Activated CD8-positive, alpha-beta T cell treated with anti-CD3 and anti-CD28 coated beads for 36 hours (primary cell): ENCODE measurements at regions not wholly inside any gene's neighbourhood (a gene's known extent, or its start where the extent isn't known, plus 50 kb on each side); places are given as distances from the start of the nearest gene placed in this dataset.

Experiments
- ATAC-seq: fragments of 200-7000 bp; cut with Tn5 transposase; one replicate; pipeline ENCODE4 v1.10.0; 2021; ENCODE audit warnings: mild to moderate bottlenecking, moderate library complexity
- CTCF ChIA-PET: fragments of 350-600 bp; sonication (Branson Sonifier 250); formaldehyde crosslinking; loops from one replicate; lab custom pipeline; 2021; ENCODE audit warnings: antibody characterized with exemption; lab: Charles Lee
- POLR2A ChIA-PET: fragments of 350-600 bp; sonication (Branson Sonifier 250); formaldehyde crosslinking; loops from one replicate; lab custom pipeline; 2021; ENCODE audit warnings: antibody characterized with exemption; lab: Charles Lee
- DNase-seq: peaks from one replicate; pipeline ENCODE4 v3.0.0-alpha.2; 2020
- H3K27ac Mint-ChIP-seq: one replicate; pipeline ENCODE4 v1.8.0; 2021; ENCODE audit warnings: mild to moderate bottlenecking, mixed read lengths
- H3K27me3 Mint-ChIP-seq: one replicate; pipeline ENCODE4 v1.8.0; 2021; ENCODE audit warnings: mixed read lengths
- H3K36me3 Mint-ChIP-seq: one replicate; pipeline ENCODE4 v1.8.0; 2021; ENCODE audit warnings: low read depth, mixed read lengths
- H3K4me1 Mint-ChIP-seq: one replicate; pipeline ENCODE4 v1.8.0; 2021; ENCODE audit warnings: low read depth, mixed read lengths
- H3K4me3 Mint-ChIP-seq: one replicate; pipeline ENCODE4 v1.8.0; 2021; ENCODE audit warnings: mild to moderate bottlenecking, moderate library complexity, mixed read lengths
- H3K9me3 Mint-ChIP-seq: one replicate; pipeline ENCODE4 v1.8.0; 2021; ENCODE audit warnings: mixed read lengths
- intact Hi-C: fragments of 100-400 bp; cut with micrococcal nuclease; formaldehyde crosslinking; loops from one replicate; pipeline ENCODE4 v1.10.0; 2022
- TF ChIP-seq, protein P1 (sequence below): fragments of 200-600 bp; IDR thresholded peaks from one replicate; pipeline ENCODE4 v1.8.0; 2022; ENCODE audit warnings: antibody characterized with exemption, mild to moderate bottlenecking

DNA sequence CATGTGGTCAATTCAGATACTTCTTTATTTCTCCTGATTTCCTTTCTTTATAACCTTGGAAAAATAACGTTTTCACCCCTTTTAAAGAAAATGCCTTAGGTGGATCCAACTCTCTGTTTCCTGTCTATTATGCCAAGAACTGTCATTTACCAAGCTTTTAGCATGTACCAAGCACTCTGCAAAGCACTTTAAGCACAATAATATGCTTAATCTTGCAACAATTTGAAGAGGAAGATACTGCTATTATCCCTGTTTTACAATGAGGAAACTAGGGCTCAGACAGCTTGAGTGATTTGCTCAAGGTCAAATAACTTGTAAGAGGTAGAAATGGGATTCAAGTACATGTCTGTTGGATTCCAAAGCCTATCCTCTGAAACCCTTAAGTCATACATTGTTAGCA lies 224.8 kb upstream of the IL12B start:
- CTCF ChIA-PET, result no interaction called here
- H3K27me3 Mint-ChIP-seq, result peaks cover 3% of the 10 kb centered on the region
- DNase-seq, result no peak
- no peak overlapping the region for H3K27ac Mint-ChIP-seq
- no peaks in the 10 kb centered on the region for H3K9me3 Mint-ChIP-seq
- no peaks in the 10 kb centered on the region for H3K4me1 Mint-ChIP-seq
- ATAC-seq, result no peak
- H3K36me3 Mint-ChIP-seq, result no peaks in the 10 kb centered on the region
- intact Hi-C loops, result no loop called here
- TF ChIP-seq, protein P1, sequence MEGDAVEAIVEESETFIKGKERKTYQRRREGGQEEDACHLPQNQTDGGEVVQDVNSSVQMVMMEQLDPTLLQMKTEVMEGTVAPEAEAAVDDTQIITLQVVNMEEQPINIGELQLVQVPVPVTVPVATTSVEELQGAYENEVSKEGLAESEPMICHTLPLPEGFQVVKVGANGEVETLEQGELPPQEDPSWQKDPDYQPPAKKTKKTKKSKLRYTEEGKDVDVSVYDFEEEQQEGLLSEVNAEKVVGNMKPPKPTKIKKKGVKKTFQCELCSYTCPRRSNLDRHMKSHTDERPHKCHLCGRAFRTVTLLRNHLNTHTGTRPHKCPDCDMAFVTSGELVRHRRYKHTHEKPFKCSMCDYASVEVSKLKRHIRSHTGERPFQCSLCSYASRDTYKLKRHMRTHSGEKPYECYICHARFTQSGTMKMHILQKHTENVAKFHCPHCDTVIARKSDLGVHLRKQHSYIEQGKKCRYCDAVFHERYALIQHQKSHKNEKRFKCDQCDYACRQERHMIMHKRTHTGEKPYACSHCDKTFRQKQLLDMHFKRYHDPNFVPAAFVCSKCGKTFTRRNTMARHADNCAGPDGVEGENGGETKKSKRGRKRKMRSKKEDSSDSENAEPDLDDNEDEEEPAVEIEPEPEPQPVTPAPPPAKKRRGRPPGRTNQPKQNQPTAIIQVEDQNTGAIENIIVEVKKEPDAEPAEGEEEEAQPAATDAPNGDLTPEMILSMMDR, result no peak
- H3K4me3 Mint-ChIP-seq, result no peak overlapping the region
- POLR2A ChIA-PET, result no interaction called here

DNA sequence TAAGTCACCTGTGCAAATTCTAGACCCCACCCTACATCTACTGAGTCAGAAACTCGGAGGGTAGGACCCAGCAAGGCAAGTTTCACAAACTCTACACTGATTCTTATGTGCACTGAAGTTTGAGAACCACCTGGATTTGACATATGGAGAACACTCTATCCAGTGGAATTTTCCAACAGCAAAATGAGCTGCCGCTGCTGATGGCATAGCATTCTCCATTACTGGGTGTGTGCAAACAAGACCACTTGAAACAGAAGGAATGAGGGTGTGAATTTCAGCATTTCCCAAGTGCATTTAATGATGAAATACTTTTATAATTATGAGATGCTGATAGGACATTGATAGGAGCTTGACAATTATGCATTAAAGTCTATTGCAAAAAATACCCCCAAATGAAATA lies 229.1 kb upstream of the IL12B start:
- intact Hi-C loops, result no loop called here
- POLR2A ChIA-PET, result no interaction called here
- Mint-ChIP-seq H3K4me3 (no peak overlapping the region), H3K27me3 (peaks cover 18% of the 10 kb centered on the region), H3K9me3 (no peaks in the 10 kb centered on the region), H3K36me3 (no peaks in the 10 kb centered on the region), H3K4me1 (no peaks in the 10 kb centered on the region), H3K27ac (no peak overlapping the region)
- DNase-seq (no peak), ATAC-seq (no peak)
- TF ChIP-seq, protein P1, result no peak
- CTCF ChIA-PET, result no interaction called here

DNA sequence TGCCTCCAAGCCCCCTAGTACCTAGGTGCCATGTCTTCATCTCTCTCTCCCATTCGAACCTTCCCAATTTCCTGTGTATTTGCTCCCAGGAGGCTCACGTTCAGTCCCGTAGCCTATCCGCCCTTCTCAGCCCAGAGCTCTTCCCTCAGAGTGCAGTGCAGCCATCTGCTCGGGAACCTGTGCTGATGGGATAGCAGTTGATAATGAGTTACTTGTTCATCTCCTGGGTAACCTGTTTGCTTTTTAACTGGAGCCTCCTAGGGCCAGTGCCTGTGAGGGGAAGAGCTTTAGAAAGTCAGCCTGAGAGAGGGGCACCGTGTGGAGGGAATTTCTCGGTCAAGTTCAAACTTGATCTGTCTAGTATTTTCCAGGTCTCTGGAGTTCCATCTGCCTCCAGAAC lies 229.8 kb upstream of the IL12B start:
- TF ChIP-seq, protein P1, result no peak
- intact Hi-C loops, result no loop called here
- POLR2A ChIA-PET, result no interaction called here
- Mint-ChIP-seq H3K36me3 (no peaks in the 10 kb centered on the region), H3K27ac (no peak overlapping the region), H3K27me3 (peaks cover 18% of the 10 kb centered on the region), H3K9me3 (no peaks in the 10 kb centered on the region), H3K4me3 (no peak overlapping the region), H3K4me1 (no peaks in the 10 kb centered on the region)
- CTCF ChIA-PET, result no interaction called here
- no peak for ATAC-seq
- no peak for DNase-seq

- TF ChIP-seq, protein P1, result no peak
- ATAC-seq, result no peak
- Mint-ChIP-seq H3K4me1 (no peaks in the 10 kb centered on the region), H3K27ac (no peak overlapping the region), H3K36me3 (no peaks in the 10 kb centered on the region), H3K4me3 (no peak overlapping the region), H3K27me3 (peaks cover 27% of the 10 kb centered on the region), H3K9me3 (no peaks in the 10 kb centered on the region)
- no peak for DNase-seq
- intact Hi-C loops, result no loop called here
- POLR2A ChIA-PET, result no interaction called here
- CTCF ChIA-PET, result no interaction called here
Measured at GRCh38 chr5:159564031-159564430, 233.7 kb upstream of the IL12B start.

DNA sequence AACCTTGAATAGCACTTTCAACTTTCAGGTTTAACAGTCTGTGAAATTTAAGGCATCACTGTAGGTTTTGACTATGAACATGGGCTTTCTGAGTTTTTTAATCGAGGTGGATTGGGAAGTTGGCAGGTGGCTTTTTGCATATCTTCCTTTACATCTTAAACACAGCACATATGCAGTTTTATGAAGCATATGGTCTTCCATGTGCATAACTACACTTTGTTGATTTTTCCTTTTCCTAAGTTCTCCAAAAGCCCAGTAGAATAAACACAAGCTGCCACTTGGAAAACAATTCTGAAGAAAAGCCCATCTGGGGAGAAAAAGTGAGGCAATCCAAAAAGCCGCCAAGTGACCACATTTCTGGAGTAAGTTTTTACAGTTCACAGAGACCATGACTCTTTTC lies 236.5 kb upstream of the IL12B start:
- ChIA-PET CTCF (interaction anchor here (0.7 kb wide), 1 partner anchor 12 kb away, joined by 3 read pairs; no protein-coding TSS in a partner anchor), POLR2A (no interaction called here)
- TF ChIP-seq, protein P1, result no peak
- Mint-ChIP-seq H3K27me3 (peaks cover 16% of the 10 kb centered on the region), H3K4me1 (no peaks in the 10 kb centered on the region), H3K27ac (no peak overlapping the region), H3K9me3 (no peaks in the 10 kb centered on the region), H3K36me3 (no peaks in the 10 kb centered on the region), H3K4me3 (no peak overlapping the region)
- no peak for DNase-seq
- intact Hi-C loops, result no loop called here
- no peak for ATAC-seq
